IPS DF 6.9 (cell line): ENCODE measurements at regions not wholly inside any gene's neighbourhood (a gene's known extent, or its start where the extent isn't known, plus 50 kb on each side); places are given as distances from the start of the nearest gene placed in this dataset.

Experiments
- DNase-seq: peaks from one replicate; pipeline ENCODE4 v3.0.0-alpha.2; 2013; ENCODE audit warnings: low read depth, low spot score
- H3K27ac ChIP-seq: one replicate; pipeline ENCODE4 v1.5.1; 2013; ENCODE audit warnings: low read length, control low read depth
- H3K27me3 ChIP-seq: 2 replicates; pipeline ENCODE4 v1.6.1; 2013; ENCODE audit warnings: mild to moderate bottlenecking, low read length; ENCODE audit not compliant: control insufficient read depth, insufficient read depth
- H3K36me3 ChIP-seq: 2 replicates; pipeline ENCODE4 v1.6.1; 2013; ENCODE audit warnings: low read length; ENCODE audit not compliant: control insufficient read depth, insufficient read depth
- H3K4me1 ChIP-seq: 2 replicates; pipeline ENCODE4 v1.6.1; 2013; ENCODE audit warnings: low read length; ENCODE audit not compliant: control insufficient read depth, insufficient read depth
- H3K4me3 ChIP-seq: 2 replicates; pipeline ENCODE4 v1.5.1; 2013; ENCODE audit warnings: mild to moderate bottlenecking, low read length
- H3K9me3 ChIP-seq: 2 replicates; pipeline ENCODE4 v1.6.1; 2013; ENCODE audit warnings: low read length, inconsistent platforms; ENCODE audit not compliant: control insufficient read depth, insufficient read depth
- WGBS: extraction: QIAGEN DNeasy Blood & Tissue Kit; methylation state at CpG from one replicate; pipeline ENCODE4 v1.1.7; 2013; ENCODE audit warnings: mixed read lengths, missing lambda C conversion rate; ENCODE audit not compliant: insufficient read length, insufficient coverage; 5-methylcytosine and 5-hydroxymethylcytosine counted together

- Histone ChIP-seq H3K27me3 (no peaks in the 10 kb centered on the region), H3K4me1 (peaks cover 8% of the 10 kb centered on the region), H3K36me3 (no peaks in the 10 kb centered on the region), H3K27ac (no peak overlapping the region), H3K9me3 (no peaks in the 10 kb centered on the region), H3K4me3 (no peak overlapping the region)
- no peak for DNase-seq
- WGBS: no CpG with 5 or more reads among the region's 5 CpGs
Observed at GRCh38 chr3:23644099-23644498, 161.7 kb upstream of the UBE2E1 start.

GRCh38 chr3:23644676-23645075, 161.1 kb upstream of the UBE2E1 start:
- H3K4me3 ChIP-seq: no peak overlapping the region
- H3K27ac ChIP-seq: no peak overlapping the region
- no peaks in the 10 kb centered on the region for H3K9me3 ChIP-seq
- WGBS: no CpG with 5 or more reads among the region's 3 CpGs
- no peak for DNase-seq
- no peaks in the 10 kb centered on the region for H3K27me3 ChIP-seq
- H3K36me3 ChIP-seq: no peaks in the 10 kb centered on the region
- peaks cover 8% of the 10 kb centered on the region for H3K4me1 ChIP-seq

- H3K4me3 ChIP-seq: no peak overlapping the region
- H3K36me3 ChIP-seq: no peaks in the 10 kb centered on the region
- no peaks in the 10 kb centered on the region for H3K9me3 ChIP-seq
- H3K4me1 ChIP-seq: peaks cover 8% of the 10 kb centered on the region
- DNase-seq: no peak
- WGBS: no CpG with 5 or more reads among the region's 9 CpGs
- H3K27ac ChIP-seq: no peak overlapping the region
- H3K27me3 ChIP-seq: no peaks in the 10 kb centered on the region
Observed at GRCh38 chr3:23645533-23646183, 160.1 kb upstream of the UBE2E1 start.

GRCh38 chr3:23646184-23646920, 159.4 kb upstream of the UBE2E1 start:
- H3K36me3 ChIP-seq: no peaks in the 10 kb centered on the region
- no peak overlapping the region for H3K27ac ChIP-seq
- H3K4me1 ChIP-seq: peaks cover 8% of the 10 kb centered on the region
- WGBS: no CpG with 5 or more reads among the region's 8 CpGs
- no peaks in the 10 kb centered on the region for H3K9me3 ChIP-seq
- DNase-seq: no peak
- no peak overlapping the region for H3K4me3 ChIP-seq
- H3K27me3 ChIP-seq: no peaks in the 10 kb centered on the region

- no peaks in the 10 kb centered on the region for H3K27me3 ChIP-seq
- H3K27ac ChIP-seq: no peak overlapping the region
- no peak overlapping the region for H3K4me3 ChIP-seq
- no peaks in the 10 kb centered on the region for H3K36me3 ChIP-seq
- no peaks in the 10 kb centered on the region for H3K9me3 ChIP-seq
- DNase-seq: no peak
- no CpG with 5 or more reads among the region's 6 CpGs for WGBS
- H3K4me1 ChIP-seq: peaks cover 8% of the 10 kb centered on the region
Observed at GRCh38 chr3:23647706-23648258, 158.0 kb upstream of the UBE2E1 start.

- no peak overlapping the region for H3K27ac ChIP-seq
- no CpG with 5 or more reads among the region's 5 CpGs for WGBS
- no peaks in the 10 kb centered on the region for H3K27me3 ChIP-seq
- DNase-seq: no peak
- no peaks in the 10 kb centered on the region for H3K9me3 ChIP-seq
- H3K4me1 ChIP-seq: peaks cover 8% of the 10 kb centered on the region
- no peaks in the 10 kb centered on the region for H3K36me3 ChIP-seq
- no peak overlapping the region for H3K4me3 ChIP-seq
Observed at GRCh38 chr3:23648326-23648995, 157.3 kb upstream of the UBE2E1 start.

- H3K4me1 ChIP-seq: peaks cover 8% of the 10 kb centered on the region
- H3K27ac ChIP-seq: no peak overlapping the region
Observed at GRCh38 chr3:23648996-23649395, 156.8 kb upstream of the UBE2E1 start.

GRCh38 chr3:23649448-23649847, 156.3 kb upstream of the UBE2E1 start:
- no peaks in the 10 kb centered on the region for H3K9me3 ChIP-seq
- no CpG with 5 or more reads among the region's 3 CpGs for WGBS
- H3K4me3 ChIP-seq: no peak overlapping the region
- no peak overlapping the region for H3K27ac ChIP-seq
- H3K27me3 ChIP-seq: no peaks in the 10 kb centered on the region
- no peak for DNase-seq
- H3K4me1 ChIP-seq: peaks cover 6% of the 10 kb centered on the region
- H3K36me3 ChIP-seq: no peaks in the 10 kb centered on the region

More at GRCh38 chr3:23648996-23649395, 156.8 kb upstream of the UBE2E1 start:
- no peak for DNase-seq
- no peaks in the 10 kb centered on the region for H3K27me3 ChIP-seq
- no peaks in the 10 kb centered on the region for H3K36me3 ChIP-seq
- no CpG with 5 or more reads among the region's 4 CpGs for WGBS
- H3K4me3 ChIP-seq: no peak overlapping the region
- no peaks in the 10 kb centered on the region for H3K9me3 ChIP-seq

- Histone ChIP-seq H3K27ac (no peak overlapping the region), H3K27me3 (no peaks in the 10 kb centered on the region), H3K9me3 (no peaks in the 10 kb centered on the region), H3K36me3 (no peaks in the 10 kb centered on the region), H3K4me1 (peaks cover 6% of the 10 kb centered on the region), H3K4me3 (no peak overlapping the region)
- WGBS: no CpG with 5 or more reads among the region's 5 CpGs
- DNase-seq: no peak
Observed at GRCh38 chr3:23650371-23651140, 155.2 kb upstream of the UBE2E1 start.
